ENCODE measurements at regions not wholly inside any gene's neighbourhood (a gene's known extent, or its start where the extent isn't known, plus 50 kb on each side); places are given as distances from the start of the nearest gene placed in this dataset.
"Not testable (repeated sequence)": the region's sequence is repeated elsewhere in the genome, so short reads cannot be mapped to it uniquely, and the experiment has no call there.

DNA sequence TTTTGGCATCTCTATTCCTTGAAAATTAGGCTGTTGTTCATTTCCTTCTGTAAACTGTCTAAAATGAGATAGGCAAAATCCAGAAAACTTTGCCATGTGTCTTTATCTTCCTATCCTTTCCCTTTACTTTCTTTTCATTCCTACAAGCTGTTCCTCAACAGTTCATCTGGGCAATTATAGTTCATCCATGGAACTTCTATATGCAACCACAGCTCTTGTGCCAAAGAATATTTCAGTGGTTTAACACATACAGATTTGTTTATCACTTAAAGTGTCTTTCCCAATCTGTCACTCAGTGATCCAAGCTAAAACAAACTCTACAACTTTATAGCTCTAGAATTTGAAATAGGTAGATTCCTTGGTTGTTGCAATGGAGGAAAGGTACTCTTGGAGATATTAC lies 230.3 kb upstream of the EPHA6 start:
- H3K27me3 ChIP-seq (ENCODE audit: low read depth): no peaks in the 10 kb centered on the region
- peaks cover 21% of the 10 kb centered on the region for H3K9me3 ChIP-seq (replicated peaks)
- H3K4me3 ChIP-seq: no peak overlapping the region
- no peak overlapping the region for H3K27ac ChIP-seq (replicated peaks)
- DNase-seq: no peak
- no peaks in the 10 kb centered on the region for H3K36me3 ChIP-seq
- no peaks in the 10 kb centered on the region for H3K4me1 ChIP-seq
- TF ChIP-seq, protein P1, sequence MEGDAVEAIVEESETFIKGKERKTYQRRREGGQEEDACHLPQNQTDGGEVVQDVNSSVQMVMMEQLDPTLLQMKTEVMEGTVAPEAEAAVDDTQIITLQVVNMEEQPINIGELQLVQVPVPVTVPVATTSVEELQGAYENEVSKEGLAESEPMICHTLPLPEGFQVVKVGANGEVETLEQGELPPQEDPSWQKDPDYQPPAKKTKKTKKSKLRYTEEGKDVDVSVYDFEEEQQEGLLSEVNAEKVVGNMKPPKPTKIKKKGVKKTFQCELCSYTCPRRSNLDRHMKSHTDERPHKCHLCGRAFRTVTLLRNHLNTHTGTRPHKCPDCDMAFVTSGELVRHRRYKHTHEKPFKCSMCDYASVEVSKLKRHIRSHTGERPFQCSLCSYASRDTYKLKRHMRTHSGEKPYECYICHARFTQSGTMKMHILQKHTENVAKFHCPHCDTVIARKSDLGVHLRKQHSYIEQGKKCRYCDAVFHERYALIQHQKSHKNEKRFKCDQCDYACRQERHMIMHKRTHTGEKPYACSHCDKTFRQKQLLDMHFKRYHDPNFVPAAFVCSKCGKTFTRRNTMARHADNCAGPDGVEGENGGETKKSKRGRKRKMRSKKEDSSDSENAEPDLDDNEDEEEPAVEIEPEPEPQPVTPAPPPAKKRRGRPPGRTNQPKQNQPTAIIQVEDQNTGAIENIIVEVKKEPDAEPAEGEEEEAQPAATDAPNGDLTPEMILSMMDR (IDR thresholded peaks at IDR 0.05; ENCODE audit: borderline replicate concordance): no peak
- intact Hi-C loops (cut with micrococcal nuclease): no loop called here

DNA sequence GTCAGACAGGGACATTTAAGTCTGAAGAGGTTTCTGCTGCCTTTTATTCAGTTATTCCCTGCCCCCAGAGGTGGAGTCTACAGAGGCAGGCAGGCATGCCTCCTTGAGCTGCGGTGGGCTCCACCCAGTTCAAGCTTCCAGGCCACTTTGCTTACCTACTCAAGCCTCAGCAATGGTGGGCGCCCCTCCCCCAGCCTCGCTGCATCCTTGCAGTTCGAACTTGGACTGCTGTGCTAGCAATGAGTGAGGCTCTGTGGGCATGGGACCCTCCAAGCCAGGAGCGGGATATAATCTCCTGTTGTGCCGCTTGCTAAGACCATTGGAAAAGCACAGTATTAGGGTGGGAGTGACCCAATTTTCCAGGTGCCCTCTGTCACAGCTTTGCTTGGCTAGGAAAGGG lies 207.5 kb upstream of the EPHA6 start:
- H3K9me3 ChIP-seq (replicated peaks); H3K27ac ChIP-seq (replicated peaks); H3K4me1 ChIP-seq; H3K36me3 ChIP-seq; H3K27me3 ChIP-seq (ENCODE audit: low read depth); H3K4me3 ChIP-seq; DNase-seq; intact Hi-C loops (cut with micrococcal nuclease): not testable (repeated sequence)

DNA sequence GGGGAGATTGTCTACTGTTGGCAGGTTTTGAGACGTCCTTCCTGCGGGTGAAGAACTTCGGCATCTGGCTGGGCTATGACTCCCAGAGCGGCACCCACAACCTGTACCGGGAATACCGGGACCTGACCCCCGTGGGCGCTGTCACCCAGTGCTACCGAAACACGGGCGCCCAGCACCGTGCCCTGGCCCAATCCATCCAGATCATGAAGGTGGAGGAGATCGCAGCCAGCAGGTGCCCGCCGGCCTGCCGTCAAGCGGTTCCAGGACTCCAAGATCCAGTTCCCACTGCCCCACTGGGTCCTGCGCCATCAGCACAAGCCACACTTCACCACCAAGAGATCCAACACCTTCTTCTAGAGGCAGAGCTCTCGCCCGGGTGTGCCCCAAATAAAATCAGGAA lies 194.9 kb upstream of the EPHA6 start:
- no peak overlapping the region for H3K4me3 ChIP-seq
- DNase-seq: no peak
- H3K4me1 ChIP-seq: no peaks in the 10 kb centered on the region
- no peak overlapping the region for H3K27ac ChIP-seq (replicated peaks)
- no peaks in the 10 kb centered on the region for H3K27me3 ChIP-seq (ENCODE audit: low read depth)
- intact Hi-C loops (cut with micrococcal nuclease): no loop called here
- no peaks in the 10 kb centered on the region for H3K36me3 ChIP-seq
- TF ChIP-seq, protein P1 (IDR thresholded peaks at IDR 0.05; ENCODE audit: borderline replicate concordance): no peak
- peaks cover 5% of the 10 kb centered on the region for H3K9me3 ChIP-seq (replicated peaks)

DNA sequence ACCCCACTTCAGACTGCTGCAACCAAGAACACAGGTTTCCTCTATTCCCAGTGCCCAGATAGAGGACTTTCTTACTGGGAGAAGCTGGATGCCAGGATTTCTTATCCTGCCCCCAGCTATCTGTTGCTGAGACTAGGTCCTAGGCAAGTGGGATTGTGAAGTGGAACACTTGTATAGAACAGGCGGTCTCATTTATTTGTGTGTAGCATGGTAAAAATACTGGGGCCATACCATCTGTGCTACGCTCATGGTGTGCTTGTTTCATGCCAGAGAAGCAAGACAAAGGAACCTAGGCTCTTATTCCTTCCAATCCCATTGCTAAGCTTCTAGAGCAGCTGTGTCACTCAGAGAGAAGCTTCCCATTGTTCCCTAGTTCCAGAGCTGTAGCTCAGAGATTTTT lies 191.5 kb upstream of the EPHA6 start:
- TF ChIP-seq, protein P1 (IDR thresholded peaks at IDR 0.05; ENCODE audit: borderline replicate concordance): no peak
- no peaks in the 10 kb centered on the region for H3K9me3 ChIP-seq (replicated peaks)
- no peak overlapping the region for H3K27ac ChIP-seq (replicated peaks)
- H3K36me3 ChIP-seq: no peaks in the 10 kb centered on the region
- no peaks in the 10 kb centered on the region for H3K4me1 ChIP-seq
- intact Hi-C loops (cut with micrococcal nuclease): no loop called here
- H3K27me3 ChIP-seq (ENCODE audit: low read depth): no peaks in the 10 kb centered on the region
- DNase-seq: no peak
- no peak overlapping the region for H3K4me3 ChIP-seq

DNA sequence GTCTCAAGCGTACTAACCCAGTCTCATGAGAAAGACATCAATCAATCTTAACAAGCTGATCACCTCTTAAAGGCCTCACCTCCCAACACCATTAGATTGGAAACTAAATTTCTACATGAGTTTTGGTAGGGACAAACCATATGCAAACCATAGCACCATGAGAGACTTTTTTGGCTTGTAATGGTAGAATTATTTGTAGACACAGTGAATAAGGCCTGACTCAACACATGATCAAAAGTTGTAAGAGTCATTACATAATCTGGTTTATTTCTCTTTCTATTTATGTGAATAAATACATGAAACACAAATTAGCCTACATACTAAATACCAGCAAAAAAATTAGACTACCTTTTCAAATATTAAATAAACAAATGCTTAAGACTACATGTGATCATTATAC lies 183.3 kb upstream of the EPHA6 start:
- Histone ChIP-seq H3K9me3 (replicated peaks) (peaks cover 2% of the 10 kb centered on the region), H3K4me3 (no peak overlapping the region), H3K4me1 (no peaks in the 10 kb centered on the region), H3K36me3 (no peaks in the 10 kb centered on the region), H3K27ac (replicated peaks) (no peak overlapping the region), H3K27me3 (ENCODE audit: low read depth) (no peaks in the 10 kb centered on the region)
- TF ChIP-seq, protein P1 (IDR thresholded peaks at IDR 0.05; ENCODE audit: borderline replicate concordance): no peak
- DNase-seq: no peak
- intact Hi-C loops (cut with micrococcal nuclease): no loop called here

DNA sequence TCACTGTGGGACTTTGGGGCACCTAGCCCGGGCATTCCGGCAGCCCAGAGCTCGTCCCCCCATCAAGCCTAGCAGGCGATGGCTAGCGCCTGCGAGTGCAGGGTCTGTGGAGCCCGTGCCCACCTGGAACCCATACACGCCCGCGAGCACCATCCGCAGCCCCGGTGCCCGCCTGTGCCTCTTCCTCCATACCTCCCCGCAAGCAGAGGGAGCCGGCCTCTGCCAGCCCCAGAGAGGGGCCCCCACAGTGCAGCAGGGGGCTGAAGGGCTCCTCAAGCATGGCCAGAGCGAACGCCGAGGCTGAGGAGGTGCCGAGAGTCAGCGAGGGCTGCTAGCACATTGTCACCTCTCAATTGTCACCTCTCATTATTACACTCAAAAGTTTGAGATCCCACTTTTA lies 167.8 kb upstream of the EPHA6 start:
- H3K4me1 ChIP-seq: no peaks in the 10 kb centered on the region
- no peaks in the 10 kb centered on the region for H3K27me3 ChIP-seq (ENCODE audit: low read depth)
- no peaks in the 10 kb centered on the region for H3K9me3 ChIP-seq (replicated peaks)
- DNase-seq: no peak
- H3K36me3 ChIP-seq: no peaks in the 10 kb centered on the region
- no peak overlapping the region for H3K27ac ChIP-seq (replicated peaks)
- TF ChIP-seq, protein P1 (IDR thresholded peaks at IDR 0.05; ENCODE audit: borderline replicate concordance): no peak
- intact Hi-C loops (cut with micrococcal nuclease): no loop called here
- no peak overlapping the region for H3K4me3 ChIP-seq
